HepG2 (cell line): ENCODE measurements at regions not wholly inside any gene's neighbourhood (a gene's known extent, or its start where the extent isn't known, plus 50 kb on each side); places are given as distances from the start of the nearest gene placed in this dataset.

ENCODE experiments used
- ATAC-seq: fragments of 200-7000 bp; cut with Tn5 transposase; 3 replicates; pipeline ENCODE4 v1.9.1; 2020; ENCODE audit warnings: mild to moderate bottlenecking, moderate library complexity
- BruUV-seq: library from RNA; stranded (reverse); fragments of 400-500 nt; replicated peaks from 2 replicates; lab custom pipeline; 2021; lab: Mats Ljungman, UMichigan
- CTCF ChIA-PET: fragments of 300-600 bp; formaldehyde crosslinking; extraction: SDS; loops from one replicate; lab custom pipeline; 2021; ENCODE audit warnings: low total read pairs, inconsistent platforms, low intra/inter-chr PET ratio; lab: Yijun Ruan, JAX
- POLR2A ChIA-PET: fragments of 350-600 bp; sonication (Branson Sonifier 250); formaldehyde crosslinking; loops from one replicate; lab custom pipeline; 2020; ENCODE audit warnings: antibody characterized with exemption, inconsistent platforms; lab: Yijun Ruan, JAX
- DNase-seq: peaks from one replicate; pipeline ENCODE4 v3.0.0-alpha.2; 2015; ENCODE audit warnings: low spot score
- FAIRE-seq: peaks from 3 replicates; lab custom pipeline; 2011; peaks lifted over from hg19 to GRCh38; lab: Jason Lieb, UNC
- H2AFZ ChIP-seq: one replicate; pipeline ENCODE4 v1.6.1; 2011; ENCODE audit warnings: low read length, inconsistent platforms
- H3K27ac ChIP-seq: fragments of 300-600 bp; 3 replicates; pipeline ENCODE4 v1.8.0; 2011; ENCODE audit warnings: mixed run types, mild to moderate bottlenecking, mixed read lengths, low read length, inconsistent platforms; ENCODE audit not compliant: insufficient read depth; ENCODE audit errors: extremely low read length
- H3K27me3 ChIP-seq, 2 experiments: fragments of 200-600 bp in 1 of 2; 2 replicates in 1 of 2; 3 replicates in 1 of 2; pipeline versions ENCODE4 v1.6.0 to v1.8.0; 2011; ENCODE audit warnings: low read length in 2 of 2, mild to moderate bottlenecking in 2 of 2, moderate library complexity in 2 of 2, inconsistent platforms in 1 of 2; ENCODE audit not compliant: insufficient read depth in 2 of 2, control insufficient read depth in 1 of 2
- H3K36me3 ChIP-seq, 2 experiments: fragments of 200-600 bp in 1 of 2; replicated peaks in 1 of 2; 2 replicates in 1 of 2; 3 replicates in 1 of 2; pipeline versions ENCODE4 v1.5.1 to v1.8.0; 2011; ENCODE audit warnings: low read length in 2 of 2, inconsistent platforms in 1 of 2; ENCODE audit not compliant: insufficient read depth in 2 of 2, control insufficient read depth in 1 of 2
- H3K4me1 ChIP-seq: 2 replicates; pipeline ENCODE4 v1.5.1; 2012; ENCODE audit warnings: low read length, inconsistent platforms; ENCODE audit not compliant: insufficient read depth
- H3K4me2 ChIP-seq: 2 replicates; pipeline ENCODE4 v1.6.0; 2011; ENCODE audit warnings: low read depth, low read length, inconsistent platforms
- H3K4me3 ChIP-seq, 3 experiments: fragments of 200-600 bp in 1 of 3; sonication (generic), shearing (Covaris generic) in 1 of 3; replicated peaks in 1 of 3; 2 replicates each; pipeline ENCODE4 v1.5.1; 2011 to 2016; ENCODE audit warnings: low read length in 3 of 3, inconsistent platforms in 2 of 3, low read depth in 2 of 3, mild to moderate bottlenecking in 2 of 3, control low read depth in 1 of 3, mixed read lengths in 1 of 3; ENCODE audit not compliant: insufficient read depth in 1 of 3
- H3K79me2 ChIP-seq: one replicate; pipeline ENCODE4 v1.6.1; 2011; ENCODE audit warnings: low read length, inconsistent platforms; ENCODE audit not compliant: insufficient read depth
- H3K9ac ChIP-seq: 2 replicates; pipeline ENCODE4 v1.6.0; 2011; ENCODE audit warnings: mild to moderate bottlenecking, low read depth, low read length, inconsistent platforms; ENCODE audit not compliant: insufficient read depth
- H3K9me3 ChIP-seq: 2 replicates; pipeline ENCODE4 v1.5.1; 2012; ENCODE audit warnings: mild to moderate bottlenecking, low read length
- H4K20me1 ChIP-seq: 2 replicates; pipeline ENCODE4 v1.6.0; 2011; ENCODE audit warnings: inconsistent platforms, mild to moderate bottlenecking, low read length, moderate library complexity; ENCODE audit not compliant: insufficient read depth
- ATF6 ChIP-seq: sonication (generic); formaldehyde crosslinking; conservative IDR thresholded peaks from 2 replicates; pipeline ENCODE4 v1.4.0; 2020; ENCODE audit warnings: missing genetic modification reagents
- ATM ChIP-seq: fragments of 450-650 bp; IDR thresholded peaks from 2 replicates; pipeline ENCODE4 v1.7.1; 2017; ENCODE audit warnings: mild to moderate bottlenecking, borderline replicate concordance
- CBX2 ChIP-seq, 2 experiments: fragments of 200-600 bp in 1 of 2; sonication (generic); formaldehyde crosslinking in 1 of 2; IDR thresholded peaks; 2 replicates each; pipeline versions ENCODE4 v1.7.0 to v1.8.1; 2018 to 2022; ENCODE audit warnings: low read depth in 2 of 2, low read length in 1 of 2, mild to moderate bottlenecking in 1 of 2, missing genetic modification reagents in 1 of 2
- IRF9 ChIP-seq: sonication (generic); formaldehyde crosslinking; IDR thresholded peaks from 2 replicates; pipeline ENCODE4 v1.8.0; 2022; ENCODE audit warnings: missing genetic modification reagents, mild to moderate bottlenecking, borderline replicate concordance
- JUN ChIP-seq: sonication (generic); formaldehyde crosslinking; IDR thresholded peaks from 2 replicates; pipeline ENCODE4 v1.4.0; 2020; ENCODE audit warnings: mild to moderate bottlenecking, missing genetic modification reagents
- MLX ChIP-seq: IDR thresholded peaks from 2 replicates; pipeline ENCODE4 v1.6.1; 2016
- RXRB ChIP-seq: IDR thresholded peaks from 2 replicates; pipeline ENCODE4 v1.6.1; 2016; ENCODE audit warnings: borderline replicate concordance, missing genetic modification reagents, missing compliant biosample characterization
- SMAD9 ChIP-seq: sonication (generic); formaldehyde crosslinking; IDR thresholded peaks from 2 replicates; pipeline ENCODE4 v1.5.1; 2020; ENCODE audit warnings: mild to moderate bottlenecking, missing genetic modification reagents
- SNRNP70 ChIP-seq: fragments of 200-400 bp; formaldehyde crosslinking; IDR thresholded peaks from 2 replicates; pipeline ENCODE4 v1.6.1; 2017; ENCODE audit warnings: mild to moderate bottlenecking, low read depth, low read length, moderate library complexity
- TRIM24 ChIP-seq: sonication (generic); formaldehyde crosslinking; IDR thresholded peaks from 2 replicates; pipeline ENCODE4 v1.8.0; 2022; ENCODE audit warnings: mild to moderate bottlenecking, missing genetic modification reagents
- ZBTB10 ChIP-seq: sonication (generic); formaldehyde crosslinking; IDR thresholded peaks from 2 replicates; pipeline ENCODE4 v1.4.0; 2020; ENCODE audit warnings: missing genetic modification reagents, borderline replicate concordance
- ZEB1 ChIP-seq: IDR thresholded peaks from 2 replicates; pipeline ENCODE4 v1.6.1; 2012; ENCODE audit warnings: mild to moderate bottlenecking, low read depth, inconsistent platforms; ENCODE audit not compliant: insufficient replicate concordance
- ZNF138 ChIP-seq: sonication (generic); formaldehyde crosslinking; IDR thresholded peaks from 2 replicates; pipeline ENCODE4 v1.5.0; 2020; ENCODE audit warnings: mild to moderate bottlenecking, low read depth, missing genetic modification reagents
- ZNF770 ChIP-seq: sonication (generic); formaldehyde crosslinking; IDR thresholded peaks from 2 replicates; pipeline ENCODE4 v1.5.0; 2020; ENCODE audit warnings: mild to moderate bottlenecking, missing genetic modification reagents
- WGBS: methylation state at CpG from one replicate; pipeline ENCODE4 v1.1.6; 2017; ENCODE audit warnings: low lambda C conversion rate; 5-methylcytosine and 5-hydroxymethylcytosine counted together
- in situ Hi-C: cut with HindIII; loops from 2 replicates; pipeline ENCODE4 v1.10.0; 2017; ENCODE audit warnings: low pct_unique_long_range_greater_than_20kb; ENCODE audit not compliant: extremely low pct_ligation_motif_present
- intact Hi-C: fragments of 100-400 bp; cut with micrococcal nuclease; formaldehyde crosslinking; loops from one replicate; pipeline ENCODE4 v1.10.0; 2022; ENCODE audit not compliant: unreplicated experiment

- TF ChIP-seq CBX2 (IDR thresholded peaks at IDR 0.05; ENCODE audit: low read depth, low read length): no peak
- TF ChIP-seq CBX2 (CRISPR knock-in tag; IDR thresholded peaks at IDR 0.05; ENCODE audit: low read depth): no peak
- TF ChIP-seq, all 625 proteins: peak for 0
Measured at GRCh38 chr2:212936572-212936971, 214.8 kb downstream of the IKZF2 start (continued).

- no peaks in the 10 kb centered on the region for H3K4me1 ChIP-seq
- ChIA-PET POLR2A (no interaction called here), CTCF (no interaction called here)
- H3K79me2 ChIP-seq: no peaks in the 10 kb centered on the region
- ATAC-seq (no peak), FAIRE-seq (no peak), DNase-seq (no peak)
- in situ Hi-C loops (no loop called here), intact Hi-C loops (no loop called here)
- no peak overlapping the region for H3K9ac ChIP-seq
- H3K9me3 ChIP-seq: no peaks in the 10 kb centered on the region
- H3K27ac ChIP-seq: no peak overlapping the region
- no peak overlapping the region for H3K4me2 ChIP-seq
- no peaks in the 10 kb centered on the region for H3K27me3 ChIP-seq
- no peak overlapping the region for H2AFZ ChIP-seq
- BruUV-seq: no TSS peak
- TF ChIP-seq IRF9 (no peak), ZNF770 (CRISPR knock-in tag) (no peak), ATF6 (CRISPR knock-in tag) (no peak), SMAD9 (CRISPR knock-in tag) (no peak), MLX (CRISPR knock-in tag) (no peak), JUN (no peak), ZBTB10 (no peak), SNRNP70 (no peak), RXRB (no peak), ATM (no peak), ZEB1 (no peak), TRIM24 (no peak), ZNF138 (CRISPR knock-in tag) (no peak)
- WGBS: 8% methylated on average over 4 of the region's 4 CpGs
- no peaks in the 10 kb centered on the region for H3K36me3 ChIP-seq
- H4K20me1 ChIP-seq: no peaks in the 10 kb centered on the region
- no peak overlapping the region for H3K4me3 ChIP-seq
Measured at GRCh38 chr2:212935752-212936151, 215.7 kb downstream of the IKZF2 start.
